Panc1 (cell line): ENCODE measurements at regions not wholly inside any gene's neighbourhood (a gene's known extent, or its start where the extent isn't known, plus 50 kb on each side); places are given as distances from the start of the nearest gene placed in this dataset.

Experiments used
- ATAC-seq: fragments of 200-7000 bp; cut with Tn5 transposase; 2 replicates; pipeline ENCODE4 v1.9.1; 2020; ENCODE audit warnings: mild to moderate bottlenecking, moderate library complexity
- BruUV-seq: library from RNA; stranded (reverse); fragments of 400-500 nt; replicated peaks from 2 replicates; lab custom pipeline; 2021; lab: Mats Ljungman, UMichigan
- CTCF ChIA-PET: fragments of 300-600 bp; sonication (Branson Sonifier 250); formaldehyde crosslinking; loops from one replicate; lab custom pipeline; 2022; ENCODE audit warnings: antibody characterized with exemption; lab: Charles Lee
- POLR2A ChIA-PET: fragments of 300-600 bp; sonication (Branson Sonifier 250); formaldehyde crosslinking; loops from one replicate; lab custom pipeline; 2022; ENCODE audit warnings: antibody characterized with exemption; lab: Charles Lee
- DNase-seq: peaks from one replicate; pipeline ENCODE4 v3.0.0-alpha.2; 2010; ENCODE audit warnings: low read depth, low spot score
- H3K27ac ChIP-seq: 2 replicates; pipeline ENCODE4 v1.5.1; 2011; ENCODE audit warnings: mild to moderate bottlenecking, low read length, inconsistent platforms
- H3K27me3 ChIP-seq: fragments of 200-500 bp; sonication (Bioruptor generic); 2 replicates; pipeline ENCODE4 v1.6.0; 2014; ENCODE audit warnings: low read length, inconsistent platforms; ENCODE audit not compliant: control insufficient read depth, insufficient read depth
- H3K36me3 ChIP-seq: fragments of 200-500 bp; sonication (Bioruptor generic); 2 replicates; pipeline ENCODE4 v1.5.1; 2014; ENCODE audit warnings: inconsistent platforms, mild to moderate bottlenecking, low read length, moderate library complexity; ENCODE audit not compliant: control insufficient read depth, insufficient read depth
- H3K4me1 ChIP-seq: 2 replicates; pipeline ENCODE4 v1.5.1; 2011; ENCODE audit warnings: inconsistent platforms, mild to moderate bottlenecking, low read length, moderate library complexity; ENCODE audit not compliant: control insufficient read depth, insufficient read depth
- H3K4me3 ChIP-seq, 2 experiments: 2 replicates each; pipeline ENCODE4 v1.5.1; 2011 to 2012; ENCODE audit warnings: low read depth in 2 of 2, low read length in 2 of 2, mild to moderate bottlenecking in 2 of 2, inconsistent platforms in 1 of 2, moderate library complexity in 1 of 2
- H3K9me3 ChIP-seq: fragments of 200-500 bp; sonication (Bioruptor generic); 2 replicates; pipeline ENCODE4 v1.5.1; 2014; ENCODE audit warnings: low read depth, mild to moderate bottlenecking, inconsistent platforms, low read length, moderate library complexity; ENCODE audit not compliant: control insufficient read depth, insufficient read depth
- CTCF ChIP-seq: fragments of 450-650 bp; IDR thresholded peaks from 2 replicates; pipeline ENCODE4 v1.5.1; 2017; ENCODE audit warnings: mild to moderate bottlenecking
- POLR2AphosphoS5 ChIP-seq: IDR thresholded peaks from 2 replicates; pipeline ENCODE4 v1.6.1; 2012; ENCODE audit warnings: mild to moderate bottlenecking, low read depth, low read length, moderate library complexity
- SIN3A ChIP-seq: IDR thresholded peaks from 2 replicates; pipeline ENCODE4 v1.6.1; 2012; ENCODE audit warnings: low read depth, mild to moderate bottlenecking, low read length, moderate library complexity, borderline replicate concordance; ENCODE audit not compliant: insufficient read depth
- TCF7L2 ChIP-seq: IDR thresholded peaks from 2 replicates; pipeline ENCODE4 v1.6.1; 2011; ENCODE audit warnings: mild to moderate bottlenecking, low read depth, low read length, inconsistent platforms
- in situ Hi-C: cut with HindIII; loops from 2 replicates; pipeline ENCODE4 v1.10.0; 2016; ENCODE audit warnings: low sequenced_read_pairs, low pct_unique_long_range_greater_than_20kb
- intact Hi-C: fragments of 100-400 bp; cut with micrococcal nuclease; formaldehyde crosslinking; loops from one replicate; pipeline ENCODE4 v1.10.0; 2022; ENCODE audit not compliant: unreplicated experiment
- TF ChIP-seq, protein P1 (sequence below), 2 experiments: IDR thresholded peaks; 2 replicates each; pipeline ENCODE4 v1.6.1; 2011 to 2012; ENCODE audit warnings: low read depth in 2 of 2, control low read depth in 1 of 2, low read length in 1 of 2, mild to moderate bottlenecking in 1 of 2, moderate library complexity in 1 of 2; ENCODE audit not compliant: insufficient read depth in 1 of 2

DNA sequence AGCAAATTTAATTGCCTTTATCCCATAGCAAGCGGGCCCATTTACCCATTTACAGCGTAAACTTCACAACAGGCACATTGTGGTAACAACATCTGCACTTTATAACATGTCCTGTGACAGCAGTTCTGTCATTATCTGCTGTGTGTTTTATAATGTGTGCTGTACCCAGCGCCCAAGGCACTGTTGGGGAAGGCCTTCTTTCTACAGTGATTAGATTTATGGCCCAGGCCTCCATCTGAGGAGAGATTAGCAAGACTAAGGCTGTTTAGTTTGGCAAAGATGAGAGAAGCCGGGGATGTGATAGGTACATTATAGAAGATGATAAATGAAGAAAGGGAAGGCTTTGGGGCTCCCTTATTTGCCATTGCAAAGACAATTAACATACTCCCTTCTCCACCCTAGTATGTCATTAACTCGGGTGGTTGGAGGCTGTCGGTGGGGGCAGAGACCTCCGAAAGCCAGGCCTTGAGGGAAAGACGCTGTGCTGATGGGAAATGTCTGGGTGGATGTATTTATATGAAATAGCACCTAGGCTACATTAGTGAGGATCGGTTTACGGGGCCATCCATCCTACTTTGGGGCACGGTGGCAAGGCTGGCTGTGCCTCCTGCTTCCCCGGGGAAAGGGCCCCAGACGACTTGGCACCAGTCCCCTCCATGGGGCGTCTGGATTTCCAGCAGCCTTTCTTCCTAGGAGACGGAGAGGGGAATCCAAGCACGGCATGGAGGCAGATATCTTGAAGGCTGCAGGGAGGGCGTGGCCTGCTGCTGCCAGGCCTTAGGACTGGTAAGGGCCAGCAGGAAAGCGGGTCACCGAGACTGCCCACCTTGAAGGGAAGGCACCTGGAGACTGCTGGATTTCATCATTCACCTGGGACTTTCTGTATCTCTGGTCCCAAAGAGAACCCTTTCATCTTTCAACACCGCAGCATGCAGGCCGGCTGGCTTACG lies 64.3 kb upstream of the PTCH1 start:
- H3K36me3 ChIP-seq = no peaks in the 10 kb centered on the region
- BruUV-seq = no TSS peak
- ChIA-PET POLR2A (no interaction called here), CTCF (no interaction called here)
- no peaks in the 10 kb centered on the region for H3K9me3 ChIP-seq
- DNase-seq (no peak), ATAC-seq (no peak)
- H3K27me3 ChIP-seq = no peaks in the 10 kb centered on the region
- TF ChIP-seq TCF7L2 (no peak), POLR2AphosphoS5 (no peak), SIN3A (no peak), CTCF (no peak)
- TF ChIP-seq, protein P1, sequence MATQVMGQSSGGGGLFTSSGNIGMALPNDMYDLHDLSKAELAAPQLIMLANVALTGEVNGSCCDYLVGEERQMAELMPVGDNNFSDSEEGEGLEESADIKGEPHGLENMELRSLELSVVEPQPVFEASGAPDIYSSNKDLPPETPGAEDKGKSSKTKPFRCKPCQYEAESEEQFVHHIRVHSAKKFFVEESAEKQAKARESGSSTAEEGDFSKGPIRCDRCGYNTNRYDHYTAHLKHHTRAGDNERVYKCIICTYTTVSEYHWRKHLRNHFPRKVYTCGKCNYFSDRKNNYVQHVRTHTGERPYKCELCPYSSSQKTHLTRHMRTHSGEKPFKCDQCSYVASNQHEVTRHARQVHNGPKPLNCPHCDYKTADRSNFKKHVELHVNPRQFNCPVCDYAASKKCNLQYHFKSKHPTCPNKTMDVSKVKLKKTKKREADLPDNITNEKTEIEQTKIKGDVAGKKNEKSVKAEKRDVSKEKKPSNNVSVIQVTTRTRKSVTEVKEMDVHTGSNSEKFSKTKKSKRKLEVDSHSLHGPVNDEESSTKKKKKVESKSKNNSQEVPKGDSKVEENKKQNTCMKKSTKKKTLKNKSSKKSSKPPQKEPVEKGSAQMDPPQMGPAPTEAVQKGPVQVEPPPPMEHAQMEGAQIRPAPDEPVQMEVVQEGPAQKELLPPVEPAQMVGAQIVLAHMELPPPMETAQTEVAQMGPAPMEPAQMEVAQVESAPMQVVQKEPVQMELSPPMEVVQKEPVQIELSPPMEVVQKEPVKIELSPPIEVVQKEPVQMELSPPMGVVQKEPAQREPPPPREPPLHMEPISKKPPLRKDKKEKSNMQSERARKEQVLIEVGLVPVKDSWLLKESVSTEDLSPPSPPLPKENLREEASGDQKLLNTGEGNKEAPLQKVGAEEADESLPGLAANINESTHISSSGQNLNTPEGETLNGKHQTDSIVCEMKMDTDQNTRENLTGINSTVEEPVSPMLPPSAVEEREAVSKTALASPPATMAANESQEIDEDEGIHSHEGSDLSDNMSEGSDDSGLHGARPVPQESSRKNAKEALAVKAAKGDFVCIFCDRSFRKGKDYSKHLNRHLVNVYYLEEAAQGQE (IDR thresholded peaks at IDR 0.05; ENCODE audit: insufficient read depth in 1 of 2, low read depth in 2 of 2, low read length in 1 of 2) = no peak
- in situ Hi-C loops = no loop called here
- no peak overlapping the region for H3K4me3 ChIP-seq
- H3K27ac ChIP-seq = no peak overlapping the region
- H3K4me1 ChIP-seq = no peaks in the 10 kb centered on the region
- intact Hi-C loops = no loop called here

GRCh38 chr9:95574866-95575553 lies 58.2 kb upstream of the PTCH1 start:
- no peaks in the 10 kb centered on the region for H3K27me3 ChIP-seq
- no TSS peak for BruUV-seq
- TF ChIP-seq CTCF = no peak
- TF ChIP-seq TCF7L2 = no peak
- TF ChIP-seq SIN3A = no peak
- TF ChIP-seq, protein P1 (IDR thresholded peaks at IDR 0.05; ENCODE audit: insufficient read depth in 1 of 2, low read depth in 2 of 2, low read length in 1 of 2) = no peak
- TF ChIP-seq POLR2AphosphoS5 = no peak
- POLR2A ChIA-PET = no interaction called here
- DNase-seq (no peak), ATAC-seq (no peak)
- CTCF ChIA-PET = no interaction called here
- no peak overlapping the region for H3K4me3 ChIP-seq
- intact Hi-C loops (no loop called here), in situ Hi-C loops (no loop called here)
- H3K9me3 ChIP-seq = no peaks in the 10 kb centered on the region
- no peak overlapping the region for H3K27ac ChIP-seq
- peaks cover 10% of the 10 kb centered on the region for H3K4me1 ChIP-seq
- no peaks in the 10 kb centered on the region for H3K36me3 ChIP-seq
